ENCODE measurements at regions not wholly inside any gene's neighbourhood (a gene's known extent, or its start where the extent isn't known, plus 50 kb on each side); places are given as distances from the start of the nearest gene placed in this dataset.
A peak's percentile ranks its signal among the peaks of the same experiment; 100 is the strongest.

DNA sequence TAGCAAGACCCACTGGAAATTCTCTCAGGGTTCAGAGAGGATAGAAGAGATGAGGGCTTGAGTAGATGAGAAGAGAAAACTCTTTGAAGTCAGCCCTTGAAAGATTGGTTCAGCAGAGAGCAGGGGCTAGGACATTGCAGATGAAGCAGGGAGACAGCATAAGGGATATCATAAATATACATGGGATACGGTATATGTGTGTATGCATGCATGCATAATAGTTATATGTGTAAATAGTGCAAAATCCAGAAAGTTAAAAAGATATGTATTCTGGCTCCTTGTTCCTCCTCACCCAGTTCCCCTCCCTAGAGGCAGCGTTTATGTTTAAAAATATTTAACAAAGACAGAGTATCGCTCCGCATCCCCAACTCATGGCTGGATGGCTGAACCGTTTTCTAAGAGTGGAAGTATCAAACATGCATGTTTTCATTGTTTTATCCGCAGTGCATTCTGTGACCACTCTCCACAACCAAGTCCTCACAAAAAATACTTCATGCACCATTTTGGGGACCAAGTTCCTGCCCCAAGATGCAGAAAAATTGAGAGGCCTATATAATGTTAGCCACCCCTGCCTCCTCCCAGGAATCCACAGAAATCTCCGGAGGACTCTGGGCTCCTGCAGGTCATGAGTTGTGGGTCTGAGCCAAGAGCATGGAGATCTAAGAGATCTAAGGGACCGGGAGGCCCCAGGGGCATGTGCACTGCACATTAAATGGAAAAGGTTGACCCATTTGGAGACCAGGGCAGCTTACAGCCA lies 119.5 kb downstream of the MTX3 start:
- DNase-seq (ENCODE audit: low spot score): no peak

DNA sequence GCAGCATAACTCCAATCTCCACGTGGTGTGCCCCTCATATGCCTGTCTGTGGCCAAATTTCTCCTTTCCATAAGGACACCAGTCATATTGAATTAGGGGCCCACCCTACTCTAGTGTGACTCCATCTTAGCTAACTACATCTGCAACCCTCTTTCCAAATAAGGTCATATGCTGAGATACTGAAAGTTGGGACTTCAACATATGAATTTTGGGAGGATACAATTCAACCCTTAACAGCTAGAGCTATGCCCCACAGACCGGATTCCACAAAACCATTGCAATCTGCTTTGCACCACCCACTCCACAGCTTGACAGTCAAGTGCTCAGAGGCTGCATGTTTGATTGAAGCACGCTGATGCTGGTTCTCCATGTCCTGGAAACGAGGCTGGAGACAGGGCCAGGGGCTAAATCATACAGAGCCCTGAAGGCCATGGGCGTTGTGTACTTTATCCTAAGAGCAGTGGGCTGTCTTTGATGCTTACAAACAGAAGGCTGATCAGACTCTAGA lies 122.8 kb downstream of the MTX3 start:
- no peak for DNase-seq (ENCODE audit: low spot score)

DNA sequence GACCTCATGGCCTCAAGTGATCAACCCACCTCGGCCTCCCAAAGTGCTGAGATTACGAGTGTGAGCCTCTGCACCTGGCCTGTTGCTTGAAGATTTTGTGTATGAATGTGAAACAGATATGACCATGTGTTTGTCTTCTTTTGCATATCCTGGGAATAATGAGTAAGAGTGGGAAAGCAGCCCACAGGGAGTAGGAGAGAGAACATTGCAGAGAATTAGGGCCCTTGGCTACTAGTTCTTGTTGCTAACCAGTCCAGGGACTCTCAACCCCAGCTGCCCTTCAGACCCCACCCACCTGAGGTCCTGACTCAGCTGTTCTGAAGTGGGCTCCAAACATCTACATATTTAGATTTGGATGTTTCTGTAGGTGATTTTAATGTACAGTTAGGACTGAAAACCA lies 125.5 kb downstream of the MTX3 start:
- DNase-seq (ENCODE audit: low spot score): no peak

DNA sequence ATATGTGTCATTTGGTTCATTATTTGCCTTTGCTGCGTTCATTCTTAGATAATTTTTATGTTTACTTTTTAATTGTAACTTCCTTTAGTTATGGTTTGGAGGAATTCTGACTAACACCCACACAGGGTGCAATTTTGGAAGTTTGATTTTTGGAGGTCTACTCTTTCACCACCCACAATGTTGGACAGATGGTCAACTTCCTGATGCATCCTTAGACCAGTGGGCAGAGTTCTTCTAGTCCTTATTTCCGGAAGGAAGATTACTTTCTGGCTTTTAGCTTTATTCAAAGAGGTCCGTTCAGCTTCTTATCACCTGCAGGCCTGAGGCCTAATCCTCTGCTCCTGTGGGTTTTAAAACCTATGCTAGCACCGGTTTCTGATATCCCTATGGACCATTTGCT lies 126.7 kb downstream of the MTX3 start:
- no peak for DNase-seq (ENCODE audit: low spot score)

DNA sequence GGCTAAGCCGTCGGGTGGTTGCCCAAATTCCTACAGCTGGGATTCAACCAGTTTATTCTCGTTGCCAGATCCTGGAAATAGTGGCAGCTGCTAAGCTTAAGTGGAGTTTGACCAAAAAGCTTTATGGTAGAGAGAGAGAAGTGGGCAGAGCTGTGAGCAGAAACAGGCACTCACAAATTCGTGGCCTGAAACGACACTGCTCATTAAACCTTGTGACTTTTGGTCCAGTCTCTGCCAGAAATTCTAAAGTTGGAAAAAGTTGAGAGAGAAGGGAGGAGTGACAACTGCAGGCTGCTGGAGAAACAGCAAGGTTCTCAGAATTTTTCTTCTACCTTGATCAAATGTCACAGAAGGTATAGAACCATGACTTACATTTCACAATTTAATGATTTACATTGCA lies 131.5 kb downstream of the MTX3 start:
- no peak for DNase-seq (ENCODE audit: low spot score)

DNA sequence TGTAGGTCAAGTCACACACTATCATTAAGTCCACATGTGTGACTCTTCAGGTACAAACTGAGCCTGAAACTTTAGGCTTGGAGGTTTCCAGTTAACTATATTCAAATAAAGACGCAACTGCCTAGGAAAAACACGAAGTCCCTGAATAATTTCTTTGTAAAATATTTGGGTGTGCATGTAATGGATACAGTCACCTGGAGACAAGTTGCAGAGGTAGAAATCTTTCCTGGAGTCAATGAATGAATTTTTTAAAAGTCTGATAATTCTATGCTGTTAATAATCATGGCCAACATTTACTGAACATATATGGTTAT lies 132.7 kb downstream of the MTX3 start:
- DNase-seq (ENCODE audit: low spot score): no peak

DNA sequence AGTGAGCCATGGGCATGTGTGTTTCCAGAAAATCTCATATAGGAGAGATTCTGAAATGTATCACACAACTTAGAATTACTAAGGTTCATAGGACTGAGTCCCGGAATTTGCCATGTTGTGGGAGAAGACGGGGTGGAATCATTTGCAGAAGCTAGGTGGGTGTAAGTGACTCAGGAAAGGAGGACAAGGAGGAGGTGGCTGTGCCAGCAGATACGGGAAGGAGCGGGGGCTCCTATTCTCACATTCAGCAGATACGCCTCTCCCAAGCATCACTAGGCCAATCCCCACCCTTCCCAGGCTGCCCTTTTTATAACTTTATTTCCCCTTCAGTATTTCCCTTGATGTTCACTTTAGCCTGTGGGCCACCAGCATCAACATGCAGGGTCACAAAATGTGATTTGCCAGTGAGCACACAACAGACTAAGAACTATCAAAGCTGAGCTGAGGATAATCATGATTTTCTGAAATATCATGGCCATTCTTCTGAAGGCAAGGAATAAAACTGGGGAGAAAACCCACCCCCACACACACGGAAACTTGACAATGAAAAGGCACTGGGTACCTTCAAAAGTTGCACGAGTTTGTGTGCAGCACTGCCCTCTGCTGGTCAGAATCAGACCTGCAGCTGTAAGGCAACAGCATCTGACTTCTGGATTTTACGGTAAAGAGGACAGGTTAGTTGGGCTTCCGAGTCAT lies 133.2 kb downstream of the MTX3 start:
- peak; percentile 24 for DNase-seq (ENCODE audit: low spot score)

DNA sequence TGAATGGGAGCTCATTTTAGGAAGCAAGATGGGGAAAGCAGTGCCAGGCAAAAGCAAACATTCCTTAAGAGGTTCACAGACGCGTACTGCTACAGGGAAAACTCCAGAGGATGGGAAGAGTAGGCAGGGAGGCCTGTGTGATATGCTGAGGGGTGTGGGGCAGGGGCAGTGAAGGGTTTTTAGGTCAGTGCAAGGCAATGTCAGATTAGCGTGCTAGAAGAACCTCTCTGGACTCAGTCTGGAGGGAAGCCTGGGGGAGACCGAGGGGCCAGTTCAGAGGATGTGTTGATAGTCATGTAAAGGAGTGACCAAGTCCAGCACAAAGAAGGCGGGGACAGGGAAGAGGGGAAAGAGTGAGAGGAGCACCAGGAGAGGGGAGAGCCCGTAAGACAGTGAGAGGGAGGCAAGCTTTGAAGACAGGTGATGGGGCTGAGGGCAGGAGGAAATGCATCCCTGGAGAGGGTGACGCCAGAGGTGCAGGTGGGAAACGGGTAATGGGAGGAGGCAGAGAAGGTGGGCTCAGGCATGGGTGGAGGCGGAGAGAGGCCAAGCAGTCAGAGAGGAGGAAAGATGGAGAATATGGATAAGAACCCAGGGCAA lies 134.5 kb downstream of the MTX3 start:
- no peak for DNase-seq (ENCODE audit: low spot score)

DNA sequence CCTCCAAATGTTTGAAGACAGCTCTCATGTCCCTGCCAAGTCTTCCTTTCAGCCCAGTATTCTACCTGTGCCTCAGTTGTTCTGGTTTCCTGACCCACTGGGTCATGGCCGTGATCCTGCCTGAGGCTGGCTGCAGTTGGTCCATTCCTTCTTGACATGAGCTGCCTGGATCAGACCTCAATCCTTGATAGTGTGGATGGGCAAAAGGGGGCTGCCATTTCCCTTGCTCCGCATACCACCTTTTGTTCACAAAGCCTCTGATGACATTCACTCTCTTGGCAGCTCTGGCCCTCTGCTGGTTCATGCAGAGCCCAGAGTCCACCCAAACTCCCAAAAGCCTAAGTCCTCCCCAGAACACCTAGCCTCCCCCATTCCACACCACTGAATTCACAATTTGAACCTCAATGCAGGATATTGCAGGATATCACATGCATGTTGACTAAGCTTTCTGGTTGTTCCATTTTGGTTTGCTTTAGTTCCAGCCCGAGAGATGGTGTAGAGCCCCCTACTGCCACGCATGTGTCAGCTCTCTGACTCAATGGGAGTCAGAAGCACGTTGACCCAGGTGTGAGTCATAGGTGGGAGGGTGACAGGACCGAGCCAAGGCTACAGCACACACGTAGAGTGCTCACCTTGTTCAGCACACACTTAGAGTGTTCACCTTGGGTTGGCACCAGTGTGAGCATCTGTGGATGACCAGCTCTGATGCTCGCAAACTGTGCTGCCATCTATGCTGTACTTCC lies 137.2 kb downstream of the MTX3 start:
- no peak for DNase-seq (ENCODE audit: low spot score)

DNA sequence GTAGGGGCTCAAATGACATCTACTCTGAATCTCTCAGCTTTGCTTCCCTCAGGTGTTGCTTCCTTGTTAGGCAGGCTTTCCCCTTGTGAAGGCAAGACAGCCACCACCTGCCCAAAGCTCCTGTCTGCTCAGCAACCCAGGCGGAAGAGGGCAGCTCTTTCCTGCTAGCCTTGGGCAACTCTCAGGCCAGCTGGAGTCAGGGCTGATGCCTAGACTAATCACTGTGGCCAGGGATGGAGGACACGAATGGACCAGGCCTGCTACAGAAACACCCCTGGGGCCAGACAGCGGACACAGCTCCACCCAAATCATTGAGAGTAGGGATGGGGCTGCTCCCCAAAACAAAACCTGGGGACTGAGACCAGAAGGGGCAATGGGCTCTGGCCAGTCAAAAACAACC lies 138.0 kb downstream of the MTX3 start:
- DNase-seq (ENCODE audit: low spot score): no peak

DNA sequence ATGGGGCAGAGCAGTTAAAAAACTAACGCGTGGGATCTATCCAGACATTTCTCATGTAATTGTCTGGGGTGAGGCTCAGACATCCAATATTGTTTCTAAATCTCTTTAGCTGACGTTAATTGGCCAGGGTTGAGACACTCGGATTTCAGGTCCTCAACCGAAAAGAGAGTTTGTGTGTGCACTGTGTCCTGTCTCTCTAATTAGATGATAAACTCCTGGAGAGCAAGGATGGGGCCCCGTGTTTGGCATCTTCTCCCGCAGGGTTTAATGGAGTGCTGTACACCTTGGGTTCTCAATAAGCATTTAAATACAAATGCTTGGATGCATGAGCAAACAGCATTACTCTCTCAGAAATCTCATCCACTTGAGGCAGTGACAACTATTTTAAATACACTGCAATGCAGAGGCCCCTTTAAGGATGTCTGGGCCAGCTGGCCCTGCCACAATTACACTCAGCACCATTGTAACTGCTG lies 139.6 kb downstream of the MTX3 start:
- no peak for DNase-seq (ENCODE audit: low spot score)

DNA sequence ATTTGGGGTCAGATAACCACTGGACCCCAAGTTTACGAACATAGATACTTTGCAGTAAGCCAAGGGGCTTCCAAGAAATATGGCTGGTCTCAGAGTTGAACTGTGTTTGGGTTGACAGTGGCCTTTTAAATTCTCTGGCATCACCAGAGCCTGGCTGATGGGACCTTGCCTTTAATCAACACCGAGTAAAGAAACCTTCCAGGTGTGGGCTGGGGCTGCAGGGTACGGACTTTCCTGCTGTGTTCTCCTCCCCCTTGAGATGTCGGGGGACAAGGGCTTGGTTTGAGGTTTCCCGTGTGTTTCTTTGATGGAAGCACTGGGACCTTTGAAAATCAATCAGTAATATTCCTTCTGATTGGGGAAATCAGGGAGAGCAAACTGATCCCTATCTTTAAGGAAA lies 140.1 kb downstream of the MTX3 start:
- DNase-seq (ENCODE audit: low spot score): no peak

DNA sequence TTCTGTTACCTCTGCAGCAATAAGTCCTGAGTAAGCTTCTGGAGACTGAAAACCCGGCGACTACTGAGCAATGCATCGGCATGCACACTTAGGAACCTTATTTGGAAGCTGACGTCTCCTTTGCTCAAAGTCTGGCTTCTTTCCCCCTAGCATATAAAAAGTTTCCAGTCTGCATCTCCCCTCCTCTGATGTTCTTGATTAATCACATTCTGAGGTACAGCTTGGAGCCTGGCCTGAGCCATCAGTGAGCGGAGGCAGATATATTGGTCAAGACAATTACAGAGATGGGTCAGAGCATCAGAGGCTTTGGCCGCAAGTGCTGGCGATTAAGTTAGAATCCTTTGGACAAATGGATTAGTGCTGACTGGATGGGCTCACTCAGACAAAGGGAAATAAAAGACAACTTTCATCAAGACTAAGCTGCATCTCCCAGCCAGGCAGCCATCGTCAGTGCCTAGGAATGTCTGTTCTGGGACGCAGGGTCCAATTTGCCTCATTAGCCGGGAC lies 140.7 kb downstream of the MTX3 start:
- DNase-seq (ENCODE audit: low spot score): no peak

DNA sequence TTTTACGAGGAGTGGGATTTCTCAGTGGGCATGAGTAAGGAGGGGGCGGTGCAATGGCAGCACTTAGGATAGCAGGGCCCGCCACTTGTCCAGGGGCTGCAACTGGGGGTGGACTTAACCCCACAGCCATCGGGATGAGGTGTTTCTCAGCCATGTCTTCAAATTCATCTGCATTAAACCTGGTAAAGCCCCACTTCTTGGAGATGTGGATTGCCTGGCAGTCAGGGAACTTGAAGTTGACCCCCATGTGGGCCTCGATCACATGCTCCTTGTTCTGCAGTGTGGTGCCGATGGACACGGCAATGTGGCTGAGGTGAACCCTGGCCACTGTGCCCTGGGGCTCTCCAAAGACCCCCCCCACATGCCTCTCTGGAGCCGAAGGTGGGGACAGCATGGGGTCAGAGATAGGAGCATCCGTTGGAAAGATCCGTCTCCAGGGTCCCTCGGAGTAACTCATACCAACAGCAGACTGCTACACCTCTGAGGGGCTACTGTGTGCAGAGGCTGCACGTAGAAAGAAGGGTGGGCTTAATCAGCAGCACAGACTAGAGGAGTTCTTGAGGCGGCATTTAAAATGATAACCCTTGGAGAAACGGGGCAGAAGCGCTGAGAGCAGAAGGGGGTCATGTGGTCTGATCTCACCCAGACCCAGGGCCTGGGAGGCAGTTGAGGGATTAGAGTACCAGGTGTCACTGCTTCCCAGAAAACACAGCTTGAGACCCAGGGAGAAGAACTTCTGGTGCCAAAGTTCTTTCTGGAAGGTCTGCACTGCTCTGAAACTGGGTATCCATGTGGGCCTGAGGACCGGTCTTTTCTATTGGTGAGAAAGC lies 141.4 kb downstream of the MTX3 start:
- no peak for DNase-seq (ENCODE audit: low spot score)
